ENCODE measurements at regions not wholly inside any gene's neighbourhood (a gene's known extent, or its start where the extent isn't known, plus 50 kb on each side); places are given as distances from the start of the nearest gene placed in this dataset.

- TF ChIP-seq GATA1 (IDR thresholded peaks at IDR 0.05; ENCODE audit: low read depth, low read length) (no peak), POLR2A (IDR thresholded peaks at IDR 0.05; ENCODE audit: low read length) (no peak)
Measured at GRCh38 chr17:12398441-12399051, 267.1 kb upstream of the MYOCD start.
